ENCODE measurements at regions not wholly inside any gene's neighbourhood (a gene's known extent, or its start where the extent isn't known, plus 50 kb on each side); places are given as distances from the start of the nearest gene placed in this dataset.

DNA sequence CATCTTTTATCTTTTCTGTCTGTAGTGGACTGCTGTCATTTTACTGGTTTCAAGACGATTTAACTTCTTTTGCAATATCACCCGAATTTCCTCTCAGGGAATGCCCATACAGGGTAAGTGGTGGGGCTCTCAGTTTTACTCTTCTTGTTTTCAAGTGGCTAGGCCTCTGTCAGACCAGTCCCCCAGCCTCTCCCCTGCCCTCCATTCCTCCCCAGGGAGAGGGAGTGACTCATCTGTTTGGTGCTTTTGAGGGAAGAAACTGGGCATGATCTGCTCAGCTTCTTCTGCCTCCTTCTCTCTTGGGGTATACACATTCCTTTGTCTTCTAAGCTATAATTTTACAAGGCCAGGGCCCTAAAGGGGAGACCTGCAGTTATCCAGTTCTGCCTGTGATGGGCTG is 332.0 kb downstream of the CBLN1 start:
- Histone ChIP-seq H3K27me3 (no peaks in the 10 kb centered on the region), H3K4me3 (no peak overlapping the region), H3K36me3 (no peaks in the 10 kb centered on the region), H3K9me3 (no peaks in the 10 kb centered on the region), H3K4me1 (no peaks in the 10 kb centered on the region), H3K27ac (no peak overlapping the region)
- TF ChIP-seq CTCF (IDR thresholded peaks at IDR 0.05) = no peak
- intact Hi-C loops (cut with DNase I) = no loop called here
- DNase-seq = no peak
- ATAC-seq = no peak

DNA sequence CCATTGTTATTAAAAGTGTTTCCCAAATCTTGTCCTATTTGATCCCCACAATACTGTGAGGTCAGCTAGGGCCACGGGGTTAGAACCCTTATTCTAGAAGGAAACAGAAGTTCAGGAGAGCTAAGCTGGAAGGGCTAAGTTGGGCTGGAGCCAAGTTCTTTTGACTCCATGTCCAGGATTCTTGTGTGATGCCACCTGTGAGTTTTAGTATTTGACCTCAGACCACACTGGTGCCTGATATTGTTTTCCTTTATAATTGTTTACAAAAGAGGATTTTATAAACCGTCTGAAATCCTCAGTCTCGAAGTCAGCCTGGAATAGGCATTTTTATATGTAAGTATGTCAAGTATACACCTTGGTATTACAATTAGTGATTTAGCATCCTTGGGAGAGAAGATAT is 332.7 kb downstream of the CBLN1 start:
- TF ChIP-seq CTCF (IDR thresholded peaks at IDR 0.05) = no peak
- intact Hi-C loops (cut with DNase I) = no loop called here

GRCh38 chr16:48947371-48947713 is 334.3 kb downstream of the CBLN1 start:
- no peaks in the 10 kb centered on the region for H3K9me3 ChIP-seq
- H3K27me3 ChIP-seq = no peaks in the 10 kb centered on the region
- DNase-seq = no peak
- ATAC-seq = no peak
- no peak for TF ChIP-seq CTCF (IDR thresholded peaks at IDR 0.05)
- no peak overlapping the region for H3K4me3 ChIP-seq
- no peaks in the 10 kb centered on the region for H3K4me1 ChIP-seq
- no peak overlapping the region for H3K27ac ChIP-seq
- no peaks in the 10 kb centered on the region for H3K36me3 ChIP-seq
- intact Hi-C loops (cut with DNase I) = no loop called here

More for the DNA sequence above, 332.7 kb downstream of the CBLN1 start:
- DNase-seq = no peak
- Histone ChIP-seq H3K9me3 (no peaks in the 10 kb centered on the region), H3K27ac (no peak overlapping the region), H3K4me3 (no peak overlapping the region), H3K36me3 (no peaks in the 10 kb centered on the region), H3K27me3 (no peaks in the 10 kb centered on the region), H3K4me1 (no peaks in the 10 kb centered on the region)
- ATAC-seq = no peak

GRCh38 chr16:48946686-48947370 is 334.8 kb downstream of the CBLN1 start:
- Histone ChIP-seq H3K4me3 (no peak overlapping the region), H3K27me3 (no peaks in the 10 kb centered on the region), H3K36me3 (no peaks in the 10 kb centered on the region), H3K27ac (no peak overlapping the region), H3K9me3 (no peaks in the 10 kb centered on the region), H3K4me1 (no peaks in the 10 kb centered on the region)
- ATAC-seq (no peak), DNase-seq (no peak)
- intact Hi-C loops (cut with DNase I) = no loop called here
- TF ChIP-seq CTCF (IDR thresholded peaks at IDR 0.05) = no peak

DNA sequence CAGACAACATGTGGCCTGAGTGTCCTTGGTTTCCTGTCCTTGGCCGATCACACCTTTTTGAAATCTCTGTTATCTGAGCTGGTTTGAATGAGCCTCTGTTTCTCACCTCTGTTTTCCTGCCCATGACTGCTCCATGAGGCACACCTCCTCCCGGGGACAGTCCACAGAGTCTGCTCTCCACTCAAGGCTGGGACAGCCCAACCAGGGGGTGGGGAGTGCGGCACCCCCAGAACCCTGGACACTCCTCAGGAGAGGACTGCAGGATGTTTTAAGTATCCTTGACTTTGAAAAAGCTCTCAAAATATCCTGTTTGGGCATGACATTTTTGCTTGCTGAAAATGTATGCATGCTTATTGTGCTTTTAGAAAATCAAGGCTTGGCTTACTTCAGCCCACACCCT is 333.0 kb upstream of the N4BP1 start:
- intact Hi-C loops (cut with DNase I) = no loop called here
- no peak overlapping the region for H3K4me3 ChIP-seq
- H3K36me3 ChIP-seq = no peaks in the 10 kb centered on the region
- no peaks in the 10 kb centered on the region for H3K27me3 ChIP-seq
- no peaks in the 10 kb centered on the region for H3K9me3 ChIP-seq
- no peak for DNase-seq
- no peaks in the 10 kb centered on the region for H3K4me1 ChIP-seq
- TF ChIP-seq CTCF (IDR thresholded peaks at IDR 0.05) = no peak
- no peak for ATAC-seq
- H3K27ac ChIP-seq = no peak overlapping the region

DNA sequence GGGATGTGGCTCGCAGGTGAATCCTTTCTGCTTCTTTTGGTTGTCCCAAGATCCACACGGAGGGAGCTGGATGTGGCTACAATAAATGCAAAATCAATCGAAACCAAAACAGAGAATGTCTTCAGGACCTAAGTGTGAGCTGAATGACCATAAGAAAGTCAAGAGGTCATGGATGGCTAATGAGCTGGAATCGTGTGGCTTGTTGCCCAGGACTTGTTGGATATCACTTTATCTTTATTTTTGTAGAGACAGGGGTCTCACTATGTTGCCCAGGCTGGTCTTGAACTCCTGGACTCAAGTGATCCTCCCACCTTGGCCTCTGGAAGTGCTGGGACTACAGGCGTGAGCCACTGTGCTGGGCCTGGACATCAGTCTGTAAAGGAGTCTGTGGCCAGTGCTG is 326.8 kb upstream of the N4BP1 start:
- TF ChIP-seq CTCF (IDR thresholded peaks at IDR 0.05) = no peak
- ATAC-seq (no peak), DNase-seq (no peak)
- Histone ChIP-seq H3K27ac (no peak overlapping the region), H3K9me3 (no peaks in the 10 kb centered on the region), H3K4me3 (no peak overlapping the region), H3K4me1 (no peaks in the 10 kb centered on the region), H3K36me3 (no peaks in the 10 kb centered on the region), H3K27me3 (no peaks in the 10 kb centered on the region)
- intact Hi-C loops (cut with DNase I) = no loop called here

All from upper lobe of right lung (tissue), 1 donor.